ENCODE measurements at regions not wholly inside any gene's neighbourhood (a gene's known extent, or its start where the extent isn't known, plus 50 kb on each side); places are given as distances from the start of the nearest gene placed in this dataset.
"Not testable (repeated sequence)": the region's sequence is repeated elsewhere in the genome, so short reads cannot be mapped to it uniquely, and the experiment has no call there.

DNA sequence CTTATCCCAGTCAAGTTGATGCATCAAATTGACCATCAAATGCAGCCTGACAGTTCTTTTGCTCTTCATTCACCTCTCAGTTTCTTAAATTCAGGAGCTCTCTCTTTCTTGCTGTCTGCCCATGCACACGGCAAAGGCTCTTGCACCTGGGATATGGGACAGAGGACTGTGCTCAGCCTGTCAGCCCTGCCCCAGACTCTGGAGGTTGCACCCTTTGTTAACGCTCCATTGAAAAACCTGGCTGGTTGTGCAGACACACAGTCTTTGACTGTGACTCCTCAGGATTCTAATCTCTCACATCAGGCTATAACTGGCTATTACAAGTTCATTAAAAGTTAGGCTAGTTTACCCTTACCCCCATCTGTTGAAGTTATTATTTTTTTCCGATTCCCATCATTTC, 1032.5 kb downstream of the SOCS6 start:
- Histone ChIP-seq H3K4me3 (no peak overlapping the region), H4K20me1 (ENCODE audit: insufficient read depth, poor library complexity, severe bottlenecking) (no peaks in the 10 kb centered on the region), H3K79me2 (no peaks in the 10 kb centered on the region), H3K9me2 (replicated peaks; ENCODE audit: insufficient read depth) (no peaks in the 10 kb centered on the region), H3K36me3 (replicated peaks; ENCODE audit: insufficient read depth, low read depth) (no peaks in the 10 kb centered on the region), H3K9me3 (ENCODE audit: low read depth) (no peaks in the 10 kb centered on the region), H3K27ac (no peak overlapping the region), H3K4me2 (no peak overlapping the region), H2AFZ (no peak overlapping the region), H3K27me3 (no peaks in the 10 kb centered on the region), H3K4me1 (ENCODE audit: insufficient read depth) (no peaks in the 10 kb centered on the region)
- TF ChIP-seq, protein P1, sequence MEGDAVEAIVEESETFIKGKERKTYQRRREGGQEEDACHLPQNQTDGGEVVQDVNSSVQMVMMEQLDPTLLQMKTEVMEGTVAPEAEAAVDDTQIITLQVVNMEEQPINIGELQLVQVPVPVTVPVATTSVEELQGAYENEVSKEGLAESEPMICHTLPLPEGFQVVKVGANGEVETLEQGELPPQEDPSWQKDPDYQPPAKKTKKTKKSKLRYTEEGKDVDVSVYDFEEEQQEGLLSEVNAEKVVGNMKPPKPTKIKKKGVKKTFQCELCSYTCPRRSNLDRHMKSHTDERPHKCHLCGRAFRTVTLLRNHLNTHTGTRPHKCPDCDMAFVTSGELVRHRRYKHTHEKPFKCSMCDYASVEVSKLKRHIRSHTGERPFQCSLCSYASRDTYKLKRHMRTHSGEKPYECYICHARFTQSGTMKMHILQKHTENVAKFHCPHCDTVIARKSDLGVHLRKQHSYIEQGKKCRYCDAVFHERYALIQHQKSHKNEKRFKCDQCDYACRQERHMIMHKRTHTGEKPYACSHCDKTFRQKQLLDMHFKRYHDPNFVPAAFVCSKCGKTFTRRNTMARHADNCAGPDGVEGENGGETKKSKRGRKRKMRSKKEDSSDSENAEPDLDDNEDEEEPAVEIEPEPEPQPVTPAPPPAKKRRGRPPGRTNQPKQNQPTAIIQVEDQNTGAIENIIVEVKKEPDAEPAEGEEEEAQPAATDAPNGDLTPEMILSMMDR (IDR thresholded peaks at IDR 0.05; ENCODE audit: poor library complexity), result no peak
- TF ChIP-seq EZH2phosphoT487 (IDR thresholded peaks at IDR 0.05; ENCODE audit: low read depth, severe bottlenecking, unreplicated experiment) (no peak), EZH2 (IDR thresholded peaks at IDR 0.05; ENCODE audit: borderline replicate concordance) (no peak)
- 79% methylated on average over 3 of the region's 3 CpGs for WGBS (ENCODE audit: low lambda C conversion rate, missing lambda C conversion rate)
- no peak for DNase-seq (ENCODE audit: low spot score)

DNA sequence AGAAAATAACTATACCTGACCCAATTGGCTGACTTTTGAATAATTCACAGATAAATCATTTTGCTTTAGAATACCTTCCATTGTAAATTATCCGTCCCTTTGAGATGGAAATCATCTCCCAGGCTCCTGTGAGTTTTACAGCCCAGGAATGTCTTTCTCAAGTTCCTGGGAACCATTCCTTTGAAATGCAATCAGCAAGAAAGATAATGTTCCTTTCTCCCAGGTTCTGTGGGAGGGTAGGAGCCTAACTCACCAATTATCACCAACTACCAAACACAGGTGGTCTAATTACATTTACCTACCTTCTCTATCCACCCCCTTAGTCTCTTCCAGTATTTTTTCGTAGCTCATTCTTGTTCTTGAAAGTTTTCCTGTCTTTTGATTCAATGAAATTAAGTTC, 1016.0 kb downstream of the SOCS6 start:
- Histone ChIP-seq H3K4me3 (no peak overlapping the region), H3K27ac (no peak overlapping the region), H4K20me1 (ENCODE audit: insufficient read depth, poor library complexity, severe bottlenecking) (no peaks in the 10 kb centered on the region), H2AFZ (no peak overlapping the region), H3K4me1 (ENCODE audit: insufficient read depth) (no peaks in the 10 kb centered on the region), H3K4me2 (no peak overlapping the region), H3K27me3 (no peaks in the 10 kb centered on the region), H3K79me2 (no peaks in the 10 kb centered on the region), H3K9me2 (replicated peaks; ENCODE audit: insufficient read depth) (no peaks in the 10 kb centered on the region), H3K36me3 (replicated peaks; ENCODE audit: insufficient read depth, low read depth) (no peaks in the 10 kb centered on the region), H3K9me3 (ENCODE audit: low read depth) (no peaks in the 10 kb centered on the region)
- TF ChIP-seq EZH2 (IDR thresholded peaks at IDR 0.05; ENCODE audit: borderline replicate concordance) (no peak), EZH2phosphoT487 (IDR thresholded peaks at IDR 0.05; ENCODE audit: low read depth, severe bottlenecking, unreplicated experiment) (no peak)
- TF ChIP-seq, protein P1 (IDR thresholded peaks at IDR 0.05; ENCODE audit: poor library complexity), result no peak
- 22% methylated on average over 2 of the region's 2 CpGs for WGBS (ENCODE audit: low lambda C conversion rate, missing lambda C conversion rate)
- DNase-seq (ENCODE audit: low spot score), result no peak

DNA sequence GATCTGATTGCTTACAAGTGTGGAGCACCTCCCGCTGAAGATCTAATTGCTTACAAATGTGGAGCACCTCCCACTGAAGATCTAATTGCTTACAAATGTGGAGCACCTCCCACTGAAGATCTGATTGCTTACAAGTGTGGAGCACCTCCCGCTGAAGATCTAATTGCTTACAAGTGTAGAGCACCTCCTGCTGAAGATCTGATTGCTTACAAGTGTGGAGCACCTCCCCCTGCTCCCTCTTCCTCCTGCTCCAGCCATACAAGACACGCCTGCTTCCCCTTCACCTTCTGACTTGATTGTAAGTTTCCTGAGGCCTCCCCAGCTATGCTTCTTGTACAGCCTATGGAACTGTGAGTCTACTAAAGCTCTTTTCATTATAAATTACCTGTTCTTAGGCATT, 1014.9 kb downstream of the SOCS6 start:
- not testable (repeated sequence) for H2AFZ ChIP-seq; H3K9me2 ChIP-seq (replicated peaks; ENCODE audit: insufficient read depth); DNase-seq (ENCODE audit: low spot score); H3K36me3 ChIP-seq (replicated peaks; ENCODE audit: insufficient read depth, low read depth); H3K4me3 ChIP-seq; H3K4me1 ChIP-seq (ENCODE audit: insufficient read depth); H3K27ac ChIP-seq; H3K4me2 ChIP-seq; H4K20me1 ChIP-seq (ENCODE audit: insufficient read depth, poor library complexity, severe bottlenecking); H3K27me3 ChIP-seq; H3K79me2 ChIP-seq; H3K9me3 ChIP-seq (ENCODE audit: low read depth)
- WGBS (ENCODE audit: low lambda C conversion rate, missing lambda C conversion rate), result 68% methylated on average over 2 of the region's 3 CpGs

DNA sequence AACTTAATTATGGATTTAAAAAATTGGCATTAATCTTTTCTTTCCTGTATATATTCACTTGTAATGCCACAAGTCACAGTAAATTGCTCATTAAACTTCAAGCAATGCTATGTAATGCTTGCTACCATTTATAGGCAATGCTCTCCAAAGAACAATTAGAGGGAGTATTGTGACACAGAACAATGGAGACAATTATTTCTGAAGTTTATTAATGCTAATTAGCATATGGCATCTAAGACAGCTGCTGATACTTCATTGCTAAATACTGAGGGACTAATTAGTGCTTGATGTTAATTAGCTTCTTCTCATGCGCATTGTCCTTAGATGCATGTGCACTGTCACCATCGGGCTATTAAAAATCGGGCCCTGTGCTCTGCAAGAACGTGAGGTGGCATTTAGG, 1012.8 kb downstream of the SOCS6 start:
- no peaks in the 10 kb centered on the region for H3K79me2 ChIP-seq
- 86% methylated on average over 4 of the region's 4 CpGs for WGBS (ENCODE audit: low lambda C conversion rate, missing lambda C conversion rate)
- H3K27ac ChIP-seq, result no peak overlapping the region

DNA sequence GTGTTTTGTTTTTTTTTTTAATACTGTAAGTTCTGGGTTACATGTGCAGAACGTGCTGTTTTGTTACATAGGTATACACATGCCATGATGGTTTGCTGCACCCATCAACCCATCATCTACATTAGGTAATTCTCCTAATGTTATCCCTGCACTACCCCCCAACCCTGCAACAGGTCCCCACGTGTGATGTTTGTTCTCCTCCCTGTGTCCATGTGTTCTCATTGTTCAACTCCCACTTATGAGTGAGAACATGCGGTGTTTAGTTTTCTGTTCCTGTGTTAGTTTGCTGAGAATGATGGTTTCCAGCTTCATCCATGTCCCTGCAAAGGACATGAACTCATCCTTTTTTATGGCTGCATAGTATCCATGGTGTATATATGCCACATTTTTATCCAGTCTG, 1005.4 kb downstream of the SOCS6 start:
- 68% methylated on average over 3 of the region's 3 CpGs for WGBS (ENCODE audit: low lambda C conversion rate, missing lambda C conversion rate)
- H3K79me2 ChIP-seq; H3K4me3 ChIP-seq; H3K4me1 ChIP-seq (ENCODE audit: insufficient read depth); H3K9me2 ChIP-seq (replicated peaks; ENCODE audit: insufficient read depth); H2AFZ ChIP-seq; H3K36me3 ChIP-seq (replicated peaks; ENCODE audit: insufficient read depth, low read depth); H4K20me1 ChIP-seq (ENCODE audit: insufficient read depth, poor library complexity, severe bottlenecking); H3K27ac ChIP-seq; H3K27me3 ChIP-seq; DNase-seq (ENCODE audit: low spot score); H3K9me3 ChIP-seq (ENCODE audit: low read depth); H3K4me2 ChIP-seq: not testable (repeated sequence)

More for the DNA sequence above, 1012.8 kb downstream of the SOCS6 start:
- H3K9me3 ChIP-seq (ENCODE audit: low read depth), result no peaks in the 10 kb centered on the region
- no peaks in the 10 kb centered on the region for H3K9me2 ChIP-seq (replicated peaks; ENCODE audit: insufficient read depth)
- H3K4me1 ChIP-seq (ENCODE audit: insufficient read depth), result no peaks in the 10 kb centered on the region
- no peaks in the 10 kb centered on the region for H4K20me1 ChIP-seq (ENCODE audit: insufficient read depth, poor library complexity, severe bottlenecking)
- no peak overlapping the region for H3K4me2 ChIP-seq
- H3K27me3 ChIP-seq, result no peaks in the 10 kb centered on the region
- no peak for DNase-seq (ENCODE audit: low spot score)
- no peaks in the 10 kb centered on the region for H3K36me3 ChIP-seq (replicated peaks; ENCODE audit: insufficient read depth, low read depth)
- no peak overlapping the region for H3K4me3 ChIP-seq
- H2AFZ ChIP-seq, result no peak overlapping the region
- TF ChIP-seq EZH2phosphoT487 (IDR thresholded peaks at IDR 0.05; ENCODE audit: low read depth, severe bottlenecking, unreplicated experiment) (no peak), EZH2 (IDR thresholded peaks at IDR 0.05; ENCODE audit: borderline replicate concordance) (no peak)
- TF ChIP-seq, protein P1 (IDR thresholded peaks at IDR 0.05; ENCODE audit: poor library complexity), result no peak
